ENCODE measurements at regions not wholly inside any gene's neighbourhood (a gene's known extent, or its start where the extent isn't known, plus 50 kb on each side); places are given as distances from the start of the nearest gene placed in this dataset.

- TF ChIP-seq, protein P1, sequence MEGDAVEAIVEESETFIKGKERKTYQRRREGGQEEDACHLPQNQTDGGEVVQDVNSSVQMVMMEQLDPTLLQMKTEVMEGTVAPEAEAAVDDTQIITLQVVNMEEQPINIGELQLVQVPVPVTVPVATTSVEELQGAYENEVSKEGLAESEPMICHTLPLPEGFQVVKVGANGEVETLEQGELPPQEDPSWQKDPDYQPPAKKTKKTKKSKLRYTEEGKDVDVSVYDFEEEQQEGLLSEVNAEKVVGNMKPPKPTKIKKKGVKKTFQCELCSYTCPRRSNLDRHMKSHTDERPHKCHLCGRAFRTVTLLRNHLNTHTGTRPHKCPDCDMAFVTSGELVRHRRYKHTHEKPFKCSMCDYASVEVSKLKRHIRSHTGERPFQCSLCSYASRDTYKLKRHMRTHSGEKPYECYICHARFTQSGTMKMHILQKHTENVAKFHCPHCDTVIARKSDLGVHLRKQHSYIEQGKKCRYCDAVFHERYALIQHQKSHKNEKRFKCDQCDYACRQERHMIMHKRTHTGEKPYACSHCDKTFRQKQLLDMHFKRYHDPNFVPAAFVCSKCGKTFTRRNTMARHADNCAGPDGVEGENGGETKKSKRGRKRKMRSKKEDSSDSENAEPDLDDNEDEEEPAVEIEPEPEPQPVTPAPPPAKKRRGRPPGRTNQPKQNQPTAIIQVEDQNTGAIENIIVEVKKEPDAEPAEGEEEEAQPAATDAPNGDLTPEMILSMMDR (IDR thresholded peaks at IDR 0.05; ENCODE audit: control insufficient read depth, insufficient read depth, low read depth, low read length, missing control alignments): no peak
- no peak overlapping the region for H3K4me3 ChIP-seq (ENCODE audit: control insufficient read depth, low read depth, low read length)
- DNase-seq (ENCODE audit: low read depth): no peak
These were observed 353.5 kb upstream of the B3GALT2 start for GRCh38 chr1:193539731-193540459.

- H3K4me3 ChIP-seq (ENCODE audit: control insufficient read depth, low read depth, low read length): no peak overlapping the region
- TF ChIP-seq, protein P1 (IDR thresholded peaks at IDR 0.05; ENCODE audit: control insufficient read depth, insufficient read depth, low read depth, low read length, missing control alignments): no peak
- DNase-seq (ENCODE audit: low read depth): no peak
These were observed 352.3 kb upstream of the B3GALT2 start for GRCh38 chr1:193538680-193539079.

DNA sequence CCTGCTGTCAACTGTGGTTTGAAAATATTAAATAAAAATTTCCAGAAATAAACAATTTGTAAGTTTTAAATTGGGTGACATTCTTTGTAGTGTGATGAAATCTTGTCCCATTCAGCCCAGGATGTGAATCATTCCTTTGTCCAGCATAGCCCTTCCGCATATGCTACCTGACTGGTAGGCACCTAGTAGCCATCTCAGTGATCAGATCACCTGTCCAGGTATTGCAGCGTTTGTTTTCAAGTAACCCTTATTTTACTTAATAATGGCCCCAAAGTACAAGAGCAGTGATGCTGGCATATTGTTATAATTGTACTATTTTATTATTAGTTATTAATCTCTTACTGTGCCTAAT lies 351.6 kb upstream of the B3GALT2 start:
- H3K4me3 ChIP-seq (ENCODE audit: control insufficient read depth, low read depth, low read length): no peak overlapping the region
- TF ChIP-seq, protein P1 (IDR thresholded peaks at IDR 0.05; ENCODE audit: control insufficient read depth, insufficient read depth, low read depth, low read length, missing control alignments): no peak
- no peak for DNase-seq (ENCODE audit: low read depth)

GRCh38 chr1:193537266-193538002 lies 351.0 kb upstream of the B3GALT2 start:
- DNase-seq (ENCODE audit: low read depth): no peak
- H3K4me3 ChIP-seq (ENCODE audit: control insufficient read depth, low read depth, low read length): no peak overlapping the region
- TF ChIP-seq, protein P1 (IDR thresholded peaks at IDR 0.05; ENCODE audit: control insufficient read depth, insufficient read depth, low read depth, low read length, missing control alignments): no peak

DNA sequence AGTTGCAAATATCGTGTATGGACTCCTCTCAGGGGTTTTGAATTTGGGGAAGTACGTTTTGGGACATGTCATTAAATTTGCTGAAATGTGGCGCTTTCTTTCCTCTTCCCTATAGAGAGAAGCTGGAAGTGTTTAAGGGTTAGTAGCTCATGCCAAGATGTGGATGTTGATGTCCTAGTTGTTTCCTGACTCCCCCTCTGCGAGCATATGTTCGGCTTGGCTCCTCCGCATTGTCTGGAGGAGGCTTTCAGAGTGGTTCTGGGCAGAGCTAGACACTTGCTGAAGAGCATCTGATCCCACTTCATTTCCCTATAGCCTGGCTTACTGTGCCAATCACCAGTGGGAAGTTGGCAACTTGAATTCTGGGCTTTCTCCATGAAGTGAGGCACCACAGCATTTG lies 347.4 kb upstream of the B3GALT2 start:
- no peak for DNase-seq (ENCODE audit: low read depth)
- TF ChIP-seq, protein P1 (IDR thresholded peaks at IDR 0.05; ENCODE audit: control insufficient read depth, insufficient read depth, low read depth, low read length, missing control alignments): no peak
- no peak overlapping the region for H3K4me3 ChIP-seq (ENCODE audit: control insufficient read depth, low read depth, low read length)

GRCh38 chr1:193525917-193526710 lies 339.7 kb upstream of the B3GALT2 start:
- H3K4me3 ChIP-seq (ENCODE audit: control insufficient read depth, low read depth, low read length): no peak overlapping the region
- TF ChIP-seq, protein P1 (IDR thresholded peaks at IDR 0.05; ENCODE audit: control insufficient read depth, insufficient read depth, low read depth, low read length, missing control alignments): no peak
- no peak for DNase-seq (ENCODE audit: low read depth)

All from AG09309 (cell line).